CD4-positive, alpha-beta T cell (primary cell): ENCODE measurements at regions not wholly inside any gene's neighbourhood (a gene's known extent, or its start where the extent isn't known, plus 50 kb on each side); places are given as distances from the start of the nearest gene placed in this dataset.

Experiments used
- ATAC-seq: fragments of 200-7000 bp; cut with Tn5 transposase; one replicate; pipeline ENCODE4 v1.10.0; 2022; ENCODE audit warnings: mild to moderate bottlenecking; ENCODE audit not compliant: poor library complexity
- CTCF ChIA-PET: fragments of 350-600 bp; sonication (Branson Sonifier 250); formaldehyde crosslinking; loops from one replicate; lab custom pipeline; 2021; ENCODE audit warnings: antibody characterized with exemption, inconsistent platforms; lab: Charles Lee
- POLR2A ChIA-PET: fragments of 350-600 bp; sonication (Branson Sonifier 250); formaldehyde crosslinking; loops from one replicate; lab custom pipeline; 2021; ENCODE audit warnings: antibody characterized with exemption, inconsistent platforms; lab: Charles Lee
- DNase-seq, 14 experiments: peaks; one replicate each; pipeline ENCODE4 v3.0.0-alpha.2; 2013 to 2020; ENCODE audit warnings: mixed read lengths in 2 of 14
- H3K27ac ChIP-seq, 2 donors: one replicate each; pipeline versions ENCODE4 v1.5.1 to v1.7.0; 2013; ENCODE audit warnings: low read length in 2 of 2, low read depth in 1 of 2, mild to moderate bottlenecking in 1 of 2
- H3K27me3 ChIP-seq, 2 experiments: 1 replicate in 1 of 2; 2 replicates in 1 of 2; pipeline versions ENCODE4 v1.6.1 to v1.7.0; 2013; ENCODE audit warnings: low read length in 2 of 2, control low read depth in 1 of 2, mild to moderate bottlenecking in 1 of 2, moderate library complexity in 1 of 2; ENCODE audit not compliant: insufficient read depth in 2 of 2, control insufficient read depth in 1 of 2
- H3K36me3 ChIP-seq: one replicate; pipeline ENCODE4 v1.6.1; 2013; ENCODE audit warnings: low read length, control low read depth; ENCODE audit not compliant: insufficient read depth
- H3K4me1 ChIP-seq: one replicate; pipeline ENCODE4 v1.6.1; 2013; ENCODE audit warnings: low read length, control low read depth; ENCODE audit not compliant: insufficient read depth
- H3K4me3 ChIP-seq: one replicate; pipeline ENCODE4 v1.5.1; 2013; ENCODE audit warnings: mild to moderate bottlenecking, low read length, moderate library complexity
- H3K9me3 ChIP-seq, 2 experiments: 1 replicate in 1 of 2; 2 replicates in 1 of 2; pipeline versions ENCODE4 v1.6.1 to v1.7.0; 2013; ENCODE audit warnings: low read length in 2 of 2, mild to moderate bottlenecking in 2 of 2, control low read depth in 1 of 2, moderate library complexity in 1 of 2; ENCODE audit not compliant: control insufficient read depth in 1 of 2, insufficient read depth in 1 of 2
- H3K27ac Mint-ChIP-seq: one replicate; pipeline ENCODE4 v1.8.0; 2020; ENCODE audit warnings: mixed read lengths
- H3K27me3 Mint-ChIP-seq: one replicate; pipeline ENCODE4 v1.8.0; 2021; ENCODE audit warnings: mixed read lengths
- H3K36me3 Mint-ChIP-seq: one replicate; pipeline ENCODE4 v1.8.0; 2021; ENCODE audit warnings: low read depth, mixed read lengths
- H3K4me1 Mint-ChIP-seq: one replicate; pipeline ENCODE4 v1.8.0; 2021; ENCODE audit warnings: low read depth, mixed read lengths
- H3K4me3 Mint-ChIP-seq: one replicate; pipeline ENCODE4 v1.8.0; 2020; ENCODE audit warnings: mild to moderate bottlenecking, mixed read lengths
- H3K9me3 Mint-ChIP-seq: one replicate; pipeline ENCODE4 v1.8.0; 2020; ENCODE audit warnings: mixed read lengths
- CTCF ChIP-seq: fragments of 200-600 bp; IDR thresholded peaks from one replicate; pipeline ENCODE4 v1.8.0; 2022; ENCODE audit warnings: antibody characterized with exemption, mild to moderate bottlenecking
- intact Hi-C, 2 experiments: fragments of 100-400 bp; cut with DNase I in 1 of 2; cut with micrococcal nuclease in 1 of 2; formaldehyde crosslinking; loops; one replicate each; pipeline versions ENCODE4 v1.15.1 to v1.9.0; 2023 to 2025; cut with DNase I, micrococcal nuclease

- H3K27me3 ChIP-seq, result no peaks in the 10 kb centered on the region
- Mint-ChIP-seq H3K9me3 (no peaks in the 10 kb centered on the region), H3K36me3 (no peaks in the 10 kb centered on the region), H3K4me1 (no peaks in the 10 kb centered on the region), H3K27ac (no peak overlapping the region), H3K4me3 (no peak overlapping the region), H3K27me3 (no peaks in the 10 kb centered on the region)
- no peaks in the 10 kb centered on the region for H3K4me1 ChIP-seq
- H3K4me3 ChIP-seq, result no peak overlapping the region
- ATAC-seq (no peak), DNase-seq (no peak)
- H3K9me3 ChIP-seq, result no peaks in the 10 kb centered on the region
- POLR2A ChIA-PET, result interaction anchor here (0.7 kb wide), 1 partner anchor 33 kb away, joined by 7 read pairs; no protein-coding TSS in a partner anchor
- TF ChIP-seq CTCF, result no peak
- H3K27ac ChIP-seq, result no peak overlapping the region
- intact Hi-C loops, result no loop called here
- CTCF ChIA-PET, result no interaction called here
- no peaks in the 10 kb centered on the region for H3K36me3 ChIP-seq
Observed at GRCh38 chr12:28883406-28883997, 265.6 kb upstream of the FAR2 start.

DNA sequence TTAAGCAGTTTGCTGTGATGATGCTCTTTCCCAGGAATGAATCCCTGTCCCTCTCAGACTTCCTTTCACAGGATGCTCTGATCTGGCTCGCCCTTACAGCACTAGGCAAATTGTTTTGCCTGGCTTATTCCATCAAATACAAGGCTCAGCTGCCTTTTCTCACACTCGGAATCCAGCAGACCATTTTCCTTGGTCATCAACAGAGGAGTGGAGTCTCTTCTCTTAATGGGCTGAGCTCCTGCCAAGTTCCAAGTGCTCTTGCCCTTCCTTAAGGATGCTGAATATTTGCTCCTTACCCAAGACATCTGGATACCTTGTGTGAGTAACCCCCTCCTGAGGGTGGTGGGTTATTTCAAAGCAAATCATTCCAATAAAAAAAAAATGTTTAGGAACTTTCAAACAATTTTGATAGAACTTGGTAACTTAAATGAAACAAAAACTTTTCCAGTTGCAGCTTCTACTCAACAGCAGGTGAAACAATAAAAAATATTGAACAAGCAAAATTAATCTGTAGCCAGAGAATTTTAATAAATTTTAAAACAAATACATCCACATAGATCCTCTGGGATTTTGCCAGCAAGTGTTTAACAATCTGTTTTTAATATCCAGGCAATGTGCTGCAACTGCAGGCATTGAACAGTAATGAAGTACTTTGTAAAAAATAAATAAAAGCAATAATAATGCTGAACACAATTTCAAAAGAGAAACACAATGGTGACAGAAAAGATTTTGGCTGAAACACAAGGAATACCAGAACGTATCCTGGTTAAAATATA, 264.0 kb upstream of the FAR2 start:
- intact Hi-C loops, result no loop called here
- ChIA-PET POLR2A (no interaction called here), CTCF (no interaction called here)
- no peak overlapping the region for H3K4me3 Mint-ChIP-seq
- H3K4me1 ChIP-seq, result no peaks in the 10 kb centered on the region
- no peak overlapping the region for H3K27ac ChIP-seq
- ATAC-seq, result no peak
- H3K4me3 ChIP-seq, result no peak overlapping the region
- H3K4me1 Mint-ChIP-seq, result no peaks in the 10 kb centered on the region
- H3K27me3 Mint-ChIP-seq, result no peaks in the 10 kb centered on the region
- DNase-seq, result no peak
- no peaks in the 10 kb centered on the region for H3K27me3 ChIP-seq
- no peak overlapping the region for H3K27ac Mint-ChIP-seq
- no peak for TF ChIP-seq CTCF
- no peaks in the 10 kb centered on the region for H3K36me3 ChIP-seq
- no peaks in the 10 kb centered on the region for H3K9me3 ChIP-seq
- H3K36me3 Mint-ChIP-seq, result no peaks in the 10 kb centered on the region
- H3K9me3 Mint-ChIP-seq, result no peaks in the 10 kb centered on the region

GRCh38 chr12:28885928-28886327, 263.1 kb upstream of the FAR2 start:
- DNase-seq (no peak), ATAC-seq (no peak)
- intact Hi-C loops, result no loop called here
- no peaks in the 10 kb centered on the region for H3K36me3 ChIP-seq
- CTCF ChIA-PET, result no interaction called here
- H3K4me3 Mint-ChIP-seq, result no peak overlapping the region
- no peak overlapping the region for H3K27ac Mint-ChIP-seq
- H3K36me3 Mint-ChIP-seq, result no peaks in the 10 kb centered on the region
- H3K4me1 ChIP-seq, result no peaks in the 10 kb centered on the region
- no peaks in the 10 kb centered on the region for H3K9me3 Mint-ChIP-seq
- H3K27me3 Mint-ChIP-seq, result no peaks in the 10 kb centered on the region
- H3K4me1 Mint-ChIP-seq, result no peaks in the 10 kb centered on the region
- H3K27me3 ChIP-seq, result no peaks in the 10 kb centered on the region
- no peaks in the 10 kb centered on the region for H3K9me3 ChIP-seq
- no peak overlapping the region for H3K4me3 ChIP-seq
- H3K27ac ChIP-seq, result no peak overlapping the region
- no peak for TF ChIP-seq CTCF
- POLR2A ChIA-PET, result no interaction called here
